HG02623 (cell line): ENCODE measurements at regions not wholly inside any gene's neighbourhood (a gene's known extent, or its start where the extent isn't known, plus 50 kb on each side); places are given as distances from the start of the nearest gene placed in this dataset.
"Not testable (repeated sequence)": the region's sequence is repeated elsewhere in the genome, so short reads cannot be mapped to it uniquely, and the experiment has no call there.

ENCODE experiments used
- ATAC-seq: cut with Tn5 transposase; IDR thresholded peaks from one replicate; pipeline ENCODE4 v1.9.1; 2021; ENCODE audit warnings: moderate library complexity; ENCODE audit not compliant: unreplicated experiment

DNA sequence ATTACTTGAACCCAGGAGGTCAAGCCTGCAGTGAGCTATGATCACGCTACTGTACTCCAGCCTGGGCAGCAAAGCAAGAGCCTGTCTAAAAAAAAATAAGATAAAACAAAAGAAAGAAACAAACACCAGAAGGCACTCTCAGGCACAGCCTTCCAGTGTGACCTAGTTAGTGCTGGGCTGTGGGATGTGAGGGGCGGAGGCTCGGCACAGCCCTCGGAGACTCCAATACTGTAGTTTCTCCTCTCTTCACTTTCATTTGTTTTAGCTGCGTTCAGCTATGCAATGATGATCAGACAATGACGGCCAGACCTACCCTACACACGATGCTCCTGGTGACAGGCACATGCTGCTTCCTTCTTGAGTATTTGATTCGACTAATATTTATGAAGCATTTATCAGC, 127.7 kb downstream of the SOCS6 start:
- no peak for ATAC-seq

DNA sequence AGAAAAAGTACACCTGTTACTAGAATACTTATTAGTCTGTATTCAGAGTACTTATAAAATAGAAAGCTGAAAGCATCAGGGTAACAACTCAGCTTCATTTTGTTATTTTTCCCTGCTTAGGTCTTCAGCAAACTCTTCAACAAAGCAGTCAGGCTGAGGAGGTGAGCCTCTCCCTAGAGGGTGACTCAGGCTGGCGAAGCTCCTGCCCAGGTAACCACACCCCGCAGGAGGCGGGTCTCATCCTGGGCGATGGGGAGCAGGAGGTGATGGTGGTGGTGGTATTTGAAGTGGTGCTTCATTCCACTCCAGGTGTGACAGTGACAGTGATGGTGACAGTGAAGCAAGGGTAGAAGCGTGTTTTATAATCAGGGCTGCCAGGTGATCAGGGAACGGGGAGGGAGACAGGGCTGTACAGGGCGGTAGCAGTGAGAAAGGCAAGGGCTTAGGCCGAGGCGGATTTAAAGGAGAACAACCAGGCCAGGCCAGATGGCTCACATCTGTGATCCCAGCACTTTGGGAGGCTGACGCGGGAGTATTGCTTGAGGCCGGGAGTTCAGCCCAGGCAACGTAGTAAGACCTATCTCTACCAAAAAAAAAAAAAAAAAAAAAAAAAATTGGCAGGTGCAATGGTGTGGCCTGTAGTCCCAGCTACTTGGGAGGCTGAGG, 127.1 kb downstream of the SOCS6 start:
- no peak for ATAC-seq

- no peak for ATAC-seq
Observed at GRCh38 chr18:70414315-70414900, 125.6 kb downstream of the SOCS6 start.

- no peak for ATAC-seq
Observed at GRCh38 chr18:70413455-70413854, 124.6 kb downstream of the SOCS6 start.

- no peak for ATAC-seq
Observed at GRCh38 chr18:70411876-70412435, 123.1 kb downstream of the SOCS6 start.

GRCh38 chr18:70411307-70411706, 122.5 kb downstream of the SOCS6 start:
- ATAC-seq = no peak

DNA sequence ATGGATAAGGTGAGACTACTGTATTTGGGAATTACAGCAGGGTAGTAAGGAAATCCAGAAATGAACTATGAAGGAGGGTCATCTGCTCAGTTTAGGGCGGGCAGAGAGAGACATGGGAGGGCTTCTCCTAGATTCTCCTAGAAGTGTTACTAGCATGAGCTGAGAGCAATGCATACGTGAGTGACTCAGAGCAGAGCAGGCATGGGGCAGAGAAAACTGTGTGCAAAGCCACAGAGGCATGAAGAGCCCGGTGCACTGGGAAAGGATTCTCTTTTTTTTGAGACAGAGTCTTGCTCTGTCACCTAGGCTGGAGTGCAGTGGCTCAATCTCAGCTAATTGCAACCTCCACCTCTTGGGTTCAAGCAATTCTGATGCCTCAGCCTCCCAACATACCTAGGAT, 116.2 kb downstream of the SOCS6 start:
- ATAC-seq = no peak

- ATAC-seq = no peak
Observed at GRCh38 chr18:70400476-70400875, 111.6 kb downstream of the SOCS6 start.

- ATAC-seq = no peak
Observed at GRCh38 chr18:70398076-70398475, 109.2 kb downstream of the SOCS6 start.

- ATAC-seq = no peak
Observed at GRCh38 chr18:70397259-70397925, 108.5 kb downstream of the SOCS6 start.

DNA sequence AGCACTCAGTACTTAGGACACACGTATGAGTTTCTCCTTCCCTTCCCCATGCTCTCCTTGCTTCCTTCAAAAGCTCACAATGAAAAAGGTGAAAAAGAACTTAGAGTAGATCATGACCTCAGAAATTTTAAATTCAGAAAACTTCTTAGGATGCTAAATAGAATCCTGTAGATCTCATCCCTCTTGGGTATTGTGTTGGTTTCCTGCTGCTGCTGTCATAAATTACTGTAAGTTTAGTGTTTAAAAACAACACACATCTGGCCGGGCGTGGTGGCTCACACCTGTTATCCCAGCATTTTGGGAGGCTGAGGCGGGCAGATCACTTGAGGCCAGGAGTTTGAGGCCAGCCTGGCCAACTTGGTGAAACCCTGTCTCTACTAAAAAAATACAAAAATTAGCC, 106.9 kb downstream of the SOCS6 start:
- not testable (repeated sequence) for ATAC-seq

DNA sequence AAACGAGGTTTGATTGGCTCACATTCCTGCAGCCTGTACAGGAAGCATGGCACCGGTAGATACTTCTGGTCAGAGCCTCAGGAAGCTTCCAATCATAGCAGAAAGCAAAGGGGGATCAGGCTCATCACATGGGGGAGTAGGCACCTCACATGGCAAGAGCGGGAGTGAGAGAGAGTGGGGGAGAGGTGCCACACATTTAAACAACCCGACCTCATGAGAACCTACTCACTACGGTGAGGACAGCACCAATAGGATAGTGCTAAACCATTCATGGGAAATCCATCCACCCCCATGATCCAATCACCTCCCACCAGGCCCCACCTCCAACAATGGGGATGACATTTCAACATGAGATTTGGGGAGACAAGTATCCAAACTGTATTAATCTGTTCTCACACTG, 105.8 kb downstream of the SOCS6 start:
- no peak for ATAC-seq

GRCh38 chr18:70390371-70391090, 101.7 kb downstream of the SOCS6 start:
- ATAC-seq = no peak

DNA sequence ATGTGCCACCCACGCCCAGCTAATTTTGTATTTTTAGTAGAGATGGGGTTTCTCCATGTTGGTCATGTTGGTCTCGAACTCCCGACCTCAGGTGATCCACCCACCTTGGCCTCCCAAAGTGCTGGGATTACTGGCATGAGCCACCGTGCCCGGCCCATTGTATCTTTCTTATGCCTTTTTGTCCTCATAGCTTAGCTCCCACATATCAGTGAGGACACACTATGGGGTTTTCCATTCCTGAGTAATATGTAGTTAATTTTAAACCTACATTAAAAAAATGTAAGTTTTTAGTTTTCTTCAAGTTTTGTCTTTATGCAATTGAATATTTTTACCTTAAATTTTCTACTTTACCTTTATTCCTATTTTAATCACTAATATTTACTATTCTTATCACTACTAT, 100.2 kb downstream of the SOCS6 start:
- not testable (repeated sequence) for ATAC-seq

DNA sequence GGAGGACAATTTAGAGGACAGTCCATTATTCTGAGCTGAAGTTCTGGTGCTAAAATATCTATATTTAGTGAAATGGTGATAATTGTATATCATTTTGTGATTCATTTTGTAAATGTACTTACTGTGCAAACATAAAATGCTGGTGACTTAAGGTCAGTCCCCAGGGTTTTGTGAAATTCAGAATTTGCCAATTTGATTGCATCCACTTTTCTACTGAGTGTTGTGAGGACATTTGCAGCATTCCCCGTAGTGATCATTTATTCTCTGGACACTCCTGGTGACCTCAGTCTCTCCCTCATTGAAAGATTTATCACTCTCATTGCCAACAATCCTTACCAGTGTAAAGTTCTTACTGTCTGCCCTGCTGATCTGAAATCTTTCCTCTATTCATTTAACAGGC, 98.2 kb downstream of the SOCS6 start:
- no peak for ATAC-seq

- no peak for ATAC-seq
Observed at GRCh38 chr18:70386582-70386981, 97.7 kb downstream of the SOCS6 start.

- no peak for ATAC-seq
Observed at GRCh38 chr18:70385474-70385873, 96.6 kb downstream of the SOCS6 start.

DNA sequence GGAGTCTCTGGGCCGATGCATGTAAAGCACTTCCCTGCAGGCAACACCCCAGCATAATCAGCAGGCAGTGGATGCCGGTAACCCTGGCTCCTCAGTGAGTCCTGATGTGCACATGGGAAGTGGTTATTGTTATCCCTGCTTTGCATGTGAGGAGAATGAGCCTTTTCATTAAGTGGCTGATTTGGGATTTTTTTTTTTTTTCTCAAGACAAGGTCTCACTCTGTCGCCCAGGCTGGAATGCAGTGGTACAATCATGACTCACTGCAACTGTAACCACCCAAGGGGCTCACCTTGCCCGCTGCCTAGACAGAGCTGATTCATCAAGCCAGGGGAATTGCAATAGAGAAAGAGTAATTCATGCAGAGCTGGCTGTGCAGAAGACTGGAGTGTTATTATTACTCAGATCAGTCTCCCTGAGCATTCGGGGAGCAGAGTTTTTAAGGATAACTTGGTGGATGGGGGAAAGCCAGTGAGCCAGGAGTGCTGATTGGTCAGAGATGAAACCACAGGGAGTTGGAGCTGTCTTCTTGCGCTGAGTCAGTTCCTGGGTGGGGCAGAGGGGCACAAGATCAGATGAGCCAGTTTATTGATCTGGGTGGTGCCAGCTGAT, 95.4 kb downstream of the SOCS6 start:
- no peak for ATAC-seq

DNA sequence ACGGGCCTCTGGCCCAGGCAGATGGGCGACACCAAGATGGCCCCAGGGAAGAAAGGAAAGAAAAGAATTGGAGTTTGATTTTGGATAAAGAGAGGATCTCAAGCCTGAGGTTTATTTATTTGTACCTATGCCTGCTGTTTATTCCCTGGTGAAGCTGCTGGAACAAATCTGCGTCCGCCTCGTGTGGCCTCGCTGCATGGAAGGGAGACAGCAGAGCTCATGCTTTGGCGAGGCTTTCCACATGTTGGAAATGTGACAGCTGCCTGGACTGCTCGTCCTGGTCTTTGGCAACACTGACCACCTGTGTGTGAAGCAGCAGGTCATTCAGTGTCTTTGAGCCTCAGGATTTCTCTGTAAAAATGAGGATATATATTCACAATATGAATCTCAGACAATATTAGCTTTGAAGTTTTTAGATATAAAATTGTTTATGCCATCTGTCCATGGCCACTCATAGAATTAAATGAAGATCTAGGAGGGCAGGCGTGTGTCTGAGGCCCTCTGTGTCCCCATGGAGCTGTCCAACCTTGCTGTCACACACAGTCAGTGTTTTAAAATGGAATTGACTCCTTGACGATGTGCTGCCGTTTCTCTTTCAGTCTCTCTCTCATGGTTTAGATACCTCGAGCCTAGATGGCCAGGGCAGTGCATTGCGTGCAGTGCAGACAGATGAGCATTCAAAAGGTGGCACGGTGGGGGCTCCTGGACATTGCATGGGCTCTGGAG, 94.3 kb downstream of the SOCS6 start:
- ATAC-seq = no peak

- no peak for ATAC-seq
Observed at GRCh38 chr18:70382017-70382416, 93.2 kb downstream of the SOCS6 start.
